ENCODE measurements at regions not wholly inside any gene's neighbourhood (a gene's known extent, or its start where the extent isn't known, plus 50 kb on each side); places are given as distances from the start of the nearest gene placed in this dataset.

- no peak for DNase-seq
These were observed 97.1 kb upstream of the TMC3 start for GRCh38 chr15:81471151-81471550.

- no peak for DNase-seq
These were observed 95.1 kb upstream of the TMC3 start for GRCh38 chr15:81469154-81469553.

GRCh38 chr15:81466741-81467140, 92.7 kb upstream of the TMC3 start:
- DNase-seq: no peak

- DNase-seq: no peak
These were observed 80.0 kb upstream of the TMC3 start for GRCh38 chr15:81454024-81454423.

- DNase-seq: no peak
These were observed 76.7 kb upstream of the TMC3 start for GRCh38 chr15:81450721-81451120.

GRCh38 chr15:81449836-81450474, 75.9 kb upstream of the TMC3 start:
- no peak for DNase-seq

GRCh38 chr15:81443040-81443820, 69.2 kb upstream of the TMC3 start:
- no peak for DNase-seq

- no peak for DNase-seq
These were observed 68.4 kb upstream of the TMC3 start for GRCh38 chr15:81442454-81442853.

GRCh38 chr15:81434851-81435250, 60.8 kb upstream of the TMC3 start:
- DNase-seq: no peak

GRCh38 chr15:81433462-81433861, 59.4 kb upstream of the TMC3 start:
- DNase-seq: no peak

GRCh38 chr15:81432179-81432578, 58.2 kb upstream of the TMC3 start:
- no peak for DNase-seq

- DNase-seq: no peak
These were observed 53.2 kb upstream of the TMC3 start for GRCh38 chr15:81427176-81427575.

- DNase-seq: no peak
These were observed 51.9 kb upstream of the TMC3 start for GRCh38 chr15:81425905-81426304.

Data from NCI-H1105 treated with DMSO at 0.1 percent for 48 hours (cell line).